HL-60 (cell line): ENCODE measurements at regions not wholly inside any gene's neighbourhood (a gene's known extent, or its start where the extent isn't known, plus 50 kb on each side); places are given as distances from the start of the nearest gene placed in this dataset.

Experiments used
- DNase-seq, 2 experiments: peaks; one replicate each; pipeline ENCODE4 v3.0.0-alpha.2; 2010 to 2020; ENCODE audit warnings: low read depth in 1 of 2, low spot score in 1 of 2
- H3K27ac ChIP-seq: fragments of 250-450 bp; sonication (Bioruptor Pico); replicated peaks from 2 replicates; pipeline ENCODE4 v1.5.1; 2020; ENCODE audit warnings: mild to moderate bottlenecking, moderate library complexity
- H3K27me3 ChIP-seq: fragments of 250-450 bp; sonication (Bioruptor Pico); 2 replicates; pipeline ENCODE4 v1.5.1; 2021; ENCODE audit warnings: mild to moderate bottlenecking, moderate library complexity; ENCODE audit not compliant: insufficient read depth, poor library complexity, severe bottlenecking
- H3K4me3 ChIP-seq: replicated peaks from 2 replicates; pipeline ENCODE4 v1.5.1; 2011; ENCODE audit warnings: mild to moderate bottlenecking, control low read depth, low read length; ENCODE audit not compliant: insufficient read depth
- GABPA ChIP-seq: IDR thresholded peaks from 2 replicates; pipeline ENCODE4 v1.6.1; 2012; ENCODE audit warnings: low read depth
- POLR2AphosphoS5 ChIP-seq: IDR thresholded peaks from 2 replicates; pipeline ENCODE4 v1.6.1; 2012; ENCODE audit warnings: low read depth
- SPI1 ChIP-seq: IDR thresholded peaks from 2 replicates; pipeline ENCODE4 v1.6.1; 2012; ENCODE audit warnings: low read depth, mild to moderate bottlenecking, borderline replicate concordance
- TF ChIP-seq, protein P1 (sequence below): IDR thresholded peaks from one replicate; pipeline ENCODE4 v1.5.1; 2011; ENCODE audit warnings: low read length, control low read depth, inconsistent platforms; ENCODE audit not compliant: insufficient read depth
- TF ChIP-seq, protein P2 (sequence below): IDR thresholded peaks from 2 replicates; pipeline ENCODE4 v1.6.1; 2012; ENCODE audit warnings: low read depth; ENCODE audit not compliant: insufficient replicate concordance

- no peaks in the 10 kb centered on the region for H3K27me3 ChIP-seq
- H3K4me3 ChIP-seq = no peak overlapping the region
- no peak overlapping the region for H3K27ac ChIP-seq
- TF ChIP-seq POLR2AphosphoS5 (no peak), SPI1 (no peak), GABPA (no peak)
- TF ChIP-seq, protein P1, sequence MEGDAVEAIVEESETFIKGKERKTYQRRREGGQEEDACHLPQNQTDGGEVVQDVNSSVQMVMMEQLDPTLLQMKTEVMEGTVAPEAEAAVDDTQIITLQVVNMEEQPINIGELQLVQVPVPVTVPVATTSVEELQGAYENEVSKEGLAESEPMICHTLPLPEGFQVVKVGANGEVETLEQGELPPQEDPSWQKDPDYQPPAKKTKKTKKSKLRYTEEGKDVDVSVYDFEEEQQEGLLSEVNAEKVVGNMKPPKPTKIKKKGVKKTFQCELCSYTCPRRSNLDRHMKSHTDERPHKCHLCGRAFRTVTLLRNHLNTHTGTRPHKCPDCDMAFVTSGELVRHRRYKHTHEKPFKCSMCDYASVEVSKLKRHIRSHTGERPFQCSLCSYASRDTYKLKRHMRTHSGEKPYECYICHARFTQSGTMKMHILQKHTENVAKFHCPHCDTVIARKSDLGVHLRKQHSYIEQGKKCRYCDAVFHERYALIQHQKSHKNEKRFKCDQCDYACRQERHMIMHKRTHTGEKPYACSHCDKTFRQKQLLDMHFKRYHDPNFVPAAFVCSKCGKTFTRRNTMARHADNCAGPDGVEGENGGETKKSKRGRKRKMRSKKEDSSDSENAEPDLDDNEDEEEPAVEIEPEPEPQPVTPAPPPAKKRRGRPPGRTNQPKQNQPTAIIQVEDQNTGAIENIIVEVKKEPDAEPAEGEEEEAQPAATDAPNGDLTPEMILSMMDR = no peak
- TF ChIP-seq, protein P2, sequence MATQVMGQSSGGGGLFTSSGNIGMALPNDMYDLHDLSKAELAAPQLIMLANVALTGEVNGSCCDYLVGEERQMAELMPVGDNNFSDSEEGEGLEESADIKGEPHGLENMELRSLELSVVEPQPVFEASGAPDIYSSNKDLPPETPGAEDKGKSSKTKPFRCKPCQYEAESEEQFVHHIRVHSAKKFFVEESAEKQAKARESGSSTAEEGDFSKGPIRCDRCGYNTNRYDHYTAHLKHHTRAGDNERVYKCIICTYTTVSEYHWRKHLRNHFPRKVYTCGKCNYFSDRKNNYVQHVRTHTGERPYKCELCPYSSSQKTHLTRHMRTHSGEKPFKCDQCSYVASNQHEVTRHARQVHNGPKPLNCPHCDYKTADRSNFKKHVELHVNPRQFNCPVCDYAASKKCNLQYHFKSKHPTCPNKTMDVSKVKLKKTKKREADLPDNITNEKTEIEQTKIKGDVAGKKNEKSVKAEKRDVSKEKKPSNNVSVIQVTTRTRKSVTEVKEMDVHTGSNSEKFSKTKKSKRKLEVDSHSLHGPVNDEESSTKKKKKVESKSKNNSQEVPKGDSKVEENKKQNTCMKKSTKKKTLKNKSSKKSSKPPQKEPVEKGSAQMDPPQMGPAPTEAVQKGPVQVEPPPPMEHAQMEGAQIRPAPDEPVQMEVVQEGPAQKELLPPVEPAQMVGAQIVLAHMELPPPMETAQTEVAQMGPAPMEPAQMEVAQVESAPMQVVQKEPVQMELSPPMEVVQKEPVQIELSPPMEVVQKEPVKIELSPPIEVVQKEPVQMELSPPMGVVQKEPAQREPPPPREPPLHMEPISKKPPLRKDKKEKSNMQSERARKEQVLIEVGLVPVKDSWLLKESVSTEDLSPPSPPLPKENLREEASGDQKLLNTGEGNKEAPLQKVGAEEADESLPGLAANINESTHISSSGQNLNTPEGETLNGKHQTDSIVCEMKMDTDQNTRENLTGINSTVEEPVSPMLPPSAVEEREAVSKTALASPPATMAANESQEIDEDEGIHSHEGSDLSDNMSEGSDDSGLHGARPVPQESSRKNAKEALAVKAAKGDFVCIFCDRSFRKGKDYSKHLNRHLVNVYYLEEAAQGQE = no peak
- DNase-seq = no peak
Measured at GRCh38 chr7:145134377-145134776, 298.5 kb upstream of the TPK1 start.

GRCh38 chr7:145123502-145123901 is 287.6 kb upstream of the TPK1 start:
- Histone ChIP-seq H3K27me3 (no peaks in the 10 kb centered on the region), H3K27ac (no peak overlapping the region), H3K4me3 (no peak overlapping the region)
- no peak for DNase-seq
- TF ChIP-seq, protein P1 = no peak
- TF ChIP-seq, protein P2 = no peak
- TF ChIP-seq SPI1 (no peak), GABPA (no peak), POLR2AphosphoS5 (no peak)

GRCh38 chr7:145106001-145106400 is 270.1 kb upstream of the TPK1 start:
- Histone ChIP-seq H3K4me3 (no peak overlapping the region), H3K27ac (no peak overlapping the region), H3K27me3 (no peaks in the 10 kb centered on the region)
- TF ChIP-seq, protein P2 = no peak
- TF ChIP-seq SPI1 (no peak), POLR2AphosphoS5 (no peak), GABPA (no peak)
- TF ChIP-seq, protein P1 = no peak
- no peak for DNase-seq
